ENCODE measurements at regions not wholly inside any gene's neighbourhood (a gene's known extent, or its start where the extent isn't known, plus 50 kb on each side); places are given as distances from the start of the nearest gene placed in this dataset.

GRCh38 chr14:44798386-44799242 lies 163.1 kb downstream of the KLHL28 start:
- no peak for TF ChIP-seq POLR2A (IDR thresholded peaks at IDR 0.05)
- TF ChIP-seq, protein P1, sequence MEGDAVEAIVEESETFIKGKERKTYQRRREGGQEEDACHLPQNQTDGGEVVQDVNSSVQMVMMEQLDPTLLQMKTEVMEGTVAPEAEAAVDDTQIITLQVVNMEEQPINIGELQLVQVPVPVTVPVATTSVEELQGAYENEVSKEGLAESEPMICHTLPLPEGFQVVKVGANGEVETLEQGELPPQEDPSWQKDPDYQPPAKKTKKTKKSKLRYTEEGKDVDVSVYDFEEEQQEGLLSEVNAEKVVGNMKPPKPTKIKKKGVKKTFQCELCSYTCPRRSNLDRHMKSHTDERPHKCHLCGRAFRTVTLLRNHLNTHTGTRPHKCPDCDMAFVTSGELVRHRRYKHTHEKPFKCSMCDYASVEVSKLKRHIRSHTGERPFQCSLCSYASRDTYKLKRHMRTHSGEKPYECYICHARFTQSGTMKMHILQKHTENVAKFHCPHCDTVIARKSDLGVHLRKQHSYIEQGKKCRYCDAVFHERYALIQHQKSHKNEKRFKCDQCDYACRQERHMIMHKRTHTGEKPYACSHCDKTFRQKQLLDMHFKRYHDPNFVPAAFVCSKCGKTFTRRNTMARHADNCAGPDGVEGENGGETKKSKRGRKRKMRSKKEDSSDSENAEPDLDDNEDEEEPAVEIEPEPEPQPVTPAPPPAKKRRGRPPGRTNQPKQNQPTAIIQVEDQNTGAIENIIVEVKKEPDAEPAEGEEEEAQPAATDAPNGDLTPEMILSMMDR (IDR thresholded peaks at IDR 0.05), result no peak
- no peak for TF ChIP-seq POLR2AphosphoS5 (IDR thresholded peaks at IDR 0.05)

All from prostate gland (tissue), 2 donors.